ENCODE measurements at regions not wholly inside any gene's neighbourhood (a gene's known extent, or its start where the extent isn't known, plus 50 kb on each side); places are given as distances from the start of the nearest gene placed in this dataset.

DNA sequence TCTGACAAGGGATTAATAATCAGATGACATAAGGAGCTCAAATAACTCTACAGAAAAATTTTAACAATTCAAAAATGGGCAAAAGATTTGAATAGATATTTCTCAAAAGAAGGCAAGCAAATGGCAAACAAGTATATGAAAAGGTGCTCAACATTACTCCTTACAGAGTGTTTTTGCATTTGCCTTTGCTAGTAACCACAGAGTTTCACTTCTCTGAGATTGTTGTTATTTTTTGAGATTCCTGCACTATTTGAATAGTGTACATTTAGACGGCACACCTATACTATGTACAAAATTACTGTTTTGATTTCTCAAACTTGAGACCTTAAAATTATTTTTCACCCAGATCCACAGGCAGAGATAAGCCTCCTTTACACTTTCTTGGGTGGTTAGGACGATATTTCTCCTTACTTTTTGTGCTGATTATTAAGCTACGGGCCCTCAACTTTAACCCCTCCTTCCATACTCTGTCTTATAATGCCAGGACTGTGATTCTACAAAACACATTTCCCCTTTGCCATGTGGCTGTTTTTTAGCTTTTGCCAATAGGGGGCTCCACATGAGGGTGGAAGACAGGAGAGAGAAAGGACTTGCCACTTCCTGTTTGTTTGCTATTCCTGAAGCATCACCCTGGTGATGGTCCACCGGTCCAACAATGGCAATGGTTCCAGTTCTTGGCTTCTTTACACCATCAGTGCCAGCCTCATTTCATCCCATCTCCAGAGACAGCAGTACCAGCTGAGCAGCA, 65.0 kb upstream of the DAP start:
- POLR2A ChIA-PET (ENCODE audit: low non-redundant PET) = no interaction called here
- TF ChIP-seq CTCF (conservative IDR thresholded peaks at IDR 0.05; ENCODE audit: low read depth, low read length) = peak; percentile 36; the same call in 1 of the 2 replicates
- TF ChIP-seq EZH2 (IDR thresholded peaks at IDR 0.05; ENCODE audit: borderline replicate concordance, low read depth, low read length, poor library complexity, severe bottlenecking) = no peak
- Histone ChIP-seq H3K36me3 (ENCODE audit: insufficient read depth, low read length, poor library complexity, severe bottlenecking) (no peaks in the 10 kb centered on the region), H3K9me3 (ENCODE audit: low read depth, low read length, poor library complexity, severe bottlenecking) (no peaks in the 10 kb centered on the region), H3K27me3 (replicated peaks; ENCODE audit: insufficient read depth, low read depth, low read length, poor library complexity) (no peaks in the 10 kb centered on the region), H3K4me1 (ENCODE audit: insufficient read depth, low read length, poor library complexity, severe bottlenecking) (no peaks in the 10 kb centered on the region), H3K27ac (ENCODE audit: low read depth, low read length, poor library complexity, severe bottlenecking) (no peak overlapping the region), H3K4me3 (ENCODE audit: low read depth, low read length, poor library complexity, severe bottlenecking) (no peak overlapping the region)
- intact Hi-C loops (cut with micrococcal nuclease; ENCODE audit: unreplicated experiment) = no loop called here
- CTCF ChIA-PET = no interaction called here
- BruUV-seq (replicated peaks) = no TSS peak
- DNase-seq (ENCODE audit: low spot score) = no peak

DNA sequence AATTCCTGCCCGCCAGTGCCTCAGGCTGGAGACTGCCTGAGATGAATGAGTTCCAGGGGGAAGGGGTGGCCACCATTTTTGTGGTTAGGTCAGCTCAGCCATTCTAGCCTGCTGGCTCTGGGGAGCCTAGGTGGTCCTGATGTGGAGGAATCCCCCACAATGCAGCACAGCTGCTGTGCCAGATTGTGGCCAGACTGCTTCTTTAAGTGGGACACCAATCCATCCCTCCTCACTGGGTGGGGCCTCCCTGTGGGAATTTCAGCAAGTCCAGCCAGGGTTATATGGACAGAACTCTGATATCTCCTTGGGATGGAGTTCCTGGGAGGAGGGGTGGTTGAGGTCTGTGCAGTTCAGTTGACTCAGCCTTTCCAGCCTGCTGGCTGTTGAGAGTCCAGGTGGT, 51.2 kb upstream of the DAP start:
- no peaks in the 10 kb centered on the region for H3K36me3 ChIP-seq (ENCODE audit: insufficient read depth, low read length, poor library complexity, severe bottlenecking)
- POLR2A ChIA-PET (ENCODE audit: low non-redundant PET) = no interaction called here
- no peaks in the 10 kb centered on the region for H3K9me3 ChIP-seq (ENCODE audit: low read depth, low read length, poor library complexity, severe bottlenecking)
- no TSS peak for BruUV-seq (replicated peaks)
- H3K4me3 ChIP-seq (ENCODE audit: low read depth, low read length, poor library complexity, severe bottlenecking) = no peak overlapping the region
- DNase-seq (ENCODE audit: low spot score) = no peak
- H3K27ac ChIP-seq (ENCODE audit: low read depth, low read length, poor library complexity, severe bottlenecking) = no peak overlapping the region
- TF ChIP-seq EZH2 (IDR thresholded peaks at IDR 0.05; ENCODE audit: borderline replicate concordance, low read depth, low read length, poor library complexity, severe bottlenecking) = no peak
- no peak for TF ChIP-seq CTCF (conservative IDR thresholded peaks at IDR 0.05; ENCODE audit: low read depth, low read length)
- no peaks in the 10 kb centered on the region for H3K27me3 ChIP-seq (replicated peaks; ENCODE audit: insufficient read depth, low read depth, low read length, poor library complexity)
- H3K4me1 ChIP-seq (ENCODE audit: insufficient read depth, low read length, poor library complexity, severe bottlenecking) = no peaks in the 10 kb centered on the region
- intact Hi-C loops (cut with micrococcal nuclease; ENCODE audit: unreplicated experiment) = no loop called here
- CTCF ChIA-PET = no interaction called here
